ENCODE measurements at regions not wholly inside any gene's neighbourhood (a gene's known extent, or its start where the extent isn't known, plus 50 kb on each side); places are given as distances from the start of the nearest gene placed in this dataset.

DNA sequence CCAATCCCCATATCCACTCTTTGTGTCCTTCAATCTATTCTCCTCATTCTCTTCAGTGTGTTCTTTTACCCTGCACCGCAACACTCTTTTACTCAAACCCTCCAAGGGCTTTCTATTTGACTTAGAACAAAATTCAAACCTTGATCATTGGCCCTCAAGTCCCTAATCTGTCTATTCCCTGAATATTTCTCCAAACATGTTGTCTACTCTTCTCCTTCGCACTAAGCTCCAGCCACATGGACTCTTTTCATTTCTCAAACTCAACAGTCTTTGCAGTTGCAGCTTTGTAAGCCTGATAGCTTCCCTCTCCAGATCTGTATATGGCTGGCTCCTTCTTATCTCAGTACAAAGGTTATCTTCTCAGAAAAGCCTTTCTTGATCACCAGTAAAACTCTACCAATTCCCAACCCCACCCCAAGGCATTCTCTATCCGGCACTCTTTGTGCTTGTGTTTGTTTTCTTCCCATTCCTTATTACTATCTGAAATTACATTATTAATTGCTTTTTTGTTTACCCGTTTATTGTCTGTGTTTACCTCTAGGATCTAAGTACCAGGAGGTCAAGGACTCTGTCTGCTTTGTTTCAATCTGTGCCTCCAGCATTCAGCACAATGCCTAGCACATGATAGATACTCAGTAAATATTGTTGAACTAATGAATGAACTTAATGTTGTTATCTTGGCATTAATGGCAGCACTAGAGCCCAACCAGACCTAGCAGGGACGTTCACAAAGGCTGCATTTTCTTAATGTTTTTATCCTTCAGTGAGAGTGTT is 147.4 kb downstream of the BBOX1 start:
- no peak for DNase-seq

GRCh38 chr11:27187075-27187847 is 146.6 kb downstream of the BBOX1 start:
- DNase-seq, result no peak

- no peak for DNase-seq
These were observed 146.0 kb downstream of the BBOX1 start for GRCh38 chr11:27186580-27186979.

DNA sequence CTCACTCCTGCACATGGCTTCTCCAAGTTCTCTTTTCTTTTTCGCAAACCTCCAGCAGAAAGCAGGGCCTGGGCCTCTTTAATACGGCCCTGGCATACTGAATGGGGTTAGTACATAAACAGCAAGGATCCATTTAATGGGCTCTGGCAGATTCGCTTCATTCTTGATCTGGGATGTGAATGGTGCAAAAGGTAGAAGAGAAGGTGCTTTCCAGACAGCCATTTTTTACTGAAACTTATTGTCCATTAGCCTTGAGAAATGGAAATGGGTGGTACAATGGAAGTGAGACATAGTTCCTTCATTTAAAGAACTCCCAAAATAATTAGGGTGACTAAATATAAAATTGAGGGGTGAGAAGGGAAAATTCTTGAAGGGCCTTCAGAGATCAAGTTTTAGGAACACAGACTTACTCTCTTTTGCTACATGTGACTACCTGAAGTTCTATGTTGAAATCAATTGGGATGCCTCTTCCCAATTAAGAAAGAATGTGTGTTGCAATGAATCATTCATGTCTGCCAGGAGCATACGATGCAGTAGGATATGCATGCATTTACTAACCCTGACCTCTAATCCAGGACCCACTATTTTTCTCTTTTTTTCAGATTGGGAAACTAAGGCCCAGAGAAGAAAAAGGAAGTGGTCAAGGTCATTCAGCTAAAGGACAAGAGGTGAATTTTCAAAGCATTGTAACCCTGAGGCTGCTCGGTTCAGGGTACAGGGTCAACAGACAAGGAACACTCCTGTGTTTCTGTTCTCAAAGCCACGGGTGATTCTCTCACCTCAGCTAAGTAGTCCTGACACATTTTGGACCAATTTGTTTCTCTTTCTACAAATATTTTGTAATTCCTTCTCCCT is 144.1 kb downstream of the BBOX1 start:
- no peak for DNase-seq

DNA sequence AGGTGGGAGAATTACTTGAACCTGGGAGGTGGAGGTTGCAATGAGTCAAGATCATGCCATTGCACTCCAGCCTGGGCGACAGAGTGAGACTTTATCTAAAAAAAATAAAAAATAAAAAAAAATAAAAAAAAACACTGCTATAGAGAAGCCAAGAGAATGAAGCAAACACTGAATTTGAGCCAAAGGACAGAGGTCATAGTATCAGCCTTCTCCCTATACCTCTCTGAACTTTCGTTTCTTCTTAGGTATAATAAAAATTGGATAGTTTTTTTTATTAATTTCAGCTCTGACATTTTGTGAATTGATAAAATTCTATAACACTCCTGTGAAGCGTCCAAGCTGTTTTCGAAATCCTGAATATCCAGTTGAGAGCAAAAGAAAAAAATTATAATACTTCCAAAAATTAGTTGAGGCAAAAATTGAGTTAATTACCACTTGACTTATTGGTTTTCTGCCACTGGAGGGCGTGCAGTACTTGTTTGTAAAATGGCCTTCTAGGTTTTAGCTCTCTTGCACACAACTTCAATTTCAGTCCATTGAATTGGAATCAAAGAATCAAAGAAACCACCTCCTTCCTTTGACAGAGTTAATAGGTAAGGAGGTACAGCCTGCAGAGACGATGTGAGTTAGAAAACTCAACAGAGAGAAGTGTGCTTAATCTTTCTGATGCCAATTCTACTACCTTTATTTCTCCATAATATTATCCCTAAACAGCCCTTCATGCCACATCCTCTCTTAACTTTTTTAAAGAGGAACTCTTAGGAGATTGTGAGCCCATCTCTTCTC is 143.2 kb downstream of the BBOX1 start:
- DNase-seq, result peak; percentile 34

GRCh38 chr11:27179334-27179733 is 138.7 kb downstream of the BBOX1 start:
- DNase-seq, result no peak

DNA sequence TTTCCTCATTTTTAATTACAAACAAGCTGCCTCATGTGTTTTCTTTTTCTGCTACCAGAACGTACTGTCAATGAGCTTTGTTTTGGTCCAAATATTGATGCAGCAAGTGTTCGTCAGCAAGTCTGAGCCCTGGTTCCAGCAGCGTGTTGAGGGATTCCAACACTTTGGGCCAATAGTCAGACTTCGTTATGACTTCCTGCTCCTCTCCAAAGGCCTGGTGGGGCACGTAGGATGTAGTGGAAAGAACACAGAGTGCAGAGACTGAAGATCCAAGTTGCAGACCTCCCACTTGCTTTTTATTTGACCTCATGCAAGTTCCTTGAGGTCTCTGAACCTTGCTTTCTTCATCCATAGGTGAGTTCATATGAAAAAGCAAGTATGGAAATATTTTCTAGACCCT is 138.2 kb downstream of the BBOX1 start:
- no peak for DNase-seq

Measured in T1000 (cell line).